Thyroid gland (tissue), 4 donors: ENCODE measurements at regions not wholly inside any gene's neighbourhood (a gene's known extent, or its start where the extent isn't known, plus 50 kb on each side); places are given as distances from the start of the nearest gene placed in this dataset.

Source experiments
- DNase-seq, 2 donors: peaks; one replicate each; pipeline ENCODE4 v3.0.0-alpha.2; 2019
- H3K27ac ChIP-seq, 3 donors: fragments of 200-600 bp; sonication (generic); 1 replicate in 2 of 3; 2 replicates in 1 of 3; pipeline ENCODE4 v1.5.1; 2016 to 2019; ENCODE audit warnings: mild to moderate bottlenecking in 1 of 3, moderate library complexity in 1 of 3
- H3K27me3 ChIP-seq: fragments of 200-600 bp; sonication (generic); one replicate; pipeline ENCODE4 v1.5.1; 2019
- H3K36me3 ChIP-seq, 2 donors: fragments of 200-600 bp; sonication (generic); one replicate each; pipeline ENCODE4 v1.5.1; 2016 to 2019
- H3K4me1 ChIP-seq, 2 donors: fragments of 200-600 bp; sonication (generic); one replicate each; pipeline ENCODE4 v1.5.1; 2017 to 2019
- H3K4me3 ChIP-seq, 3 donors: fragments of 200-600 bp; sonication (generic); replicated peaks in 1 of 3; 1 replicate in 2 of 3; 2 replicates in 1 of 3; pipeline ENCODE4 v1.5.1; 2016; ENCODE audit warnings: mild to moderate bottlenecking in 1 of 3
- H3K9me3 ChIP-seq: fragments of 200-600 bp; sonication (generic); one replicate; pipeline ENCODE4 v1.5.1; 2017
- POLR2A ChIP-seq, 2 donors: fragments of 450-650 bp; IDR thresholded peaks; one replicate each; pipeline ENCODE4 v1.6.1; 2017; ENCODE audit warnings: antibody characterized with exemption in 2 of 2, mild to moderate bottlenecking in 2 of 2, moderate library complexity in 1 of 2
- WGBS, 2 donors: methylation state at CpG; one replicate each; pipeline ENCODE4 v1.1.5; 2017; 5-methylcytosine and 5-hydroxymethylcytosine counted together
- intact Hi-C: fragments of 100-400 bp; cut with DNase I; formaldehyde crosslinking; loops from one replicate; pipeline ENCODE4 v1.15.1; 2023
- TF ChIP-seq, protein P1 (sequence below), 6 experiments: fragments of 200-600 bp in 3 of 6; fragments of 450-650 bp in 3 of 6; sonication (generic) in 3 of 6; IDR thresholded peaks; one replicate each; pipeline ENCODE4 v1.5.1; 2016 to 2019; ENCODE audit warnings: antibody characterized with exemption in 6 of 6, mild to moderate bottlenecking in 2 of 6, inconsistent platforms in 1 of 6, moderate library complexity in 1 of 6

DNA sequence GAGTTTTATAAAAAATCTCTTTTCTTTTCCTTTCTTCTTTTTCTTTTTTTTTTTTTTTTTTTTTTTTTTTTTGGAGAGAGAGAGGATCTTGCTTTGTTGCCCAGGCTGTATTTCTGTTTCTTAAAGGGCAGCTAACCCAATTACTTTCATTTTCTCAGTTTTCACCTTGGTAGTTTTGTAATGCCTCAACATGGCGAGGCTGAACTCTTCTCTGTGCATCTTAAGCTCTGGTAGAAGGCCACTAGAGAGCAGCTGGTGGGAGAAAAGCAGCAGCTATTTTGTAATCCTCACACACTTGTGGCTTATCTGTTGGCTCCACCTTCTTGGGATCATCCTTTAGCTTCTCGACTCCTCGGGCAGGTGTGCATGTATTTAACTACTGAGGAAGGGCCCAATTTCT is 152.2 kb upstream of the MEIS2 start:
- Histone ChIP-seq H3K27ac (no peak overlapping the region), H3K36me3 (no peaks in the 10 kb centered on the region), H3K4me1 (no peaks in the 10 kb centered on the region), H3K27me3 (no peaks in the 10 kb centered on the region), H3K9me3 (no peaks in the 10 kb centered on the region), H3K4me3 (no peak overlapping the region)
- TF ChIP-seq POLR2A (IDR thresholded peaks at IDR 0.05): no peak
- TF ChIP-seq, protein P1, sequence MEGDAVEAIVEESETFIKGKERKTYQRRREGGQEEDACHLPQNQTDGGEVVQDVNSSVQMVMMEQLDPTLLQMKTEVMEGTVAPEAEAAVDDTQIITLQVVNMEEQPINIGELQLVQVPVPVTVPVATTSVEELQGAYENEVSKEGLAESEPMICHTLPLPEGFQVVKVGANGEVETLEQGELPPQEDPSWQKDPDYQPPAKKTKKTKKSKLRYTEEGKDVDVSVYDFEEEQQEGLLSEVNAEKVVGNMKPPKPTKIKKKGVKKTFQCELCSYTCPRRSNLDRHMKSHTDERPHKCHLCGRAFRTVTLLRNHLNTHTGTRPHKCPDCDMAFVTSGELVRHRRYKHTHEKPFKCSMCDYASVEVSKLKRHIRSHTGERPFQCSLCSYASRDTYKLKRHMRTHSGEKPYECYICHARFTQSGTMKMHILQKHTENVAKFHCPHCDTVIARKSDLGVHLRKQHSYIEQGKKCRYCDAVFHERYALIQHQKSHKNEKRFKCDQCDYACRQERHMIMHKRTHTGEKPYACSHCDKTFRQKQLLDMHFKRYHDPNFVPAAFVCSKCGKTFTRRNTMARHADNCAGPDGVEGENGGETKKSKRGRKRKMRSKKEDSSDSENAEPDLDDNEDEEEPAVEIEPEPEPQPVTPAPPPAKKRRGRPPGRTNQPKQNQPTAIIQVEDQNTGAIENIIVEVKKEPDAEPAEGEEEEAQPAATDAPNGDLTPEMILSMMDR (IDR thresholded peaks at IDR 0.05): no peak
- DNase-seq: no peak
- intact Hi-C loops: no loop called here
- 65 to 86% methylated on average over 3 of the region's 3 CpGs for WGBS, 2 donors

DNA sequence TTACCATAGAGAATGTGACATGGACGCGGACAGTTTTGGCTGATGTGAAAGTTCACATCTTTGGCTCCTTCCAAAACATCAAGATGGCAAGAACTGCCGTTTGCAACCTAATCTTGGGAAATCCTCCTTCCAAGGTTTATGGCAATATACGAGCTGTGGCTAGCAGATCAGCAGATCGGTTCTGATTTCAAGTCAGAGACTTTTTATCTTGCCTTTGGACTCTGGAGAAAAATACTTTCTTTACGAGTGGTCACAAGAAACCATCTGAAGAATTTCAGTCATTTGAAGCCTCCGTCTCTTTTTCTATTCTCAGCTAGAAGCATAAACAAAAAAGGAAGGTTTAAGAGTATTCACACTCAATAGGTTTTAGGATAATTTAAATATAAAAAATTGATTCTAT is 153.5 kb upstream of the MEIS2 start:
- Histone ChIP-seq H3K9me3 (no peaks in the 10 kb centered on the region), H3K4me1 (no peaks in the 10 kb centered on the region), H3K27ac (no peak overlapping the region), H3K27me3 (no peaks in the 10 kb centered on the region), H3K4me3 (no peak overlapping the region), H3K36me3 (no peaks in the 10 kb centered on the region)
- DNase-seq: no peak
- WGBS, 2 donors: 79 to 82% methylated on average over 7 of the region's 7 CpGs
- TF ChIP-seq, protein P1 (IDR thresholded peaks at IDR 0.05): no peak
- TF ChIP-seq POLR2A (IDR thresholded peaks at IDR 0.05): no peak
- intact Hi-C loops: no loop called here

DNA sequence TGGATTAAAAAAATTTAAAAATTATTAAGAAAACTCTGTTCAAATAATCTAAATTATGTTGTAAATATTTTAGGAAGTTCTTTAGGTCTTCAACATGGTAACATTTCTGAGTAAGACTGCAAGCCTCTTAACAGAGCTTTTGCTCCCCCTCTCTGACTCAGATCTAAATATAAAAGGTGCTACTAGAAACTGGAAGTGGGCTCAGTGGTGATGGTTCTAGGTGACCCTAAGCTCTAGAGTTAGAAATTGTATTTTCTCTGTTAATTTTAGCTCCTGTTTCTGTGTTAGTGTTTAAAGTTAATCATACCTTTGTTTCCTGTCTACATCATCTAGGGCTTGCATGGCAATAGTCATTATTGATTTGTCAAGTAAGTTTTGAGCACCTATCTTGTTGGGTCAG is 159.9 kb upstream of the MEIS2 start:
- H3K36me3 ChIP-seq: no peaks in the 10 kb centered on the region
- intact Hi-C loops: no loop called here
- no peak overlapping the region for H3K27ac ChIP-seq
- TF ChIP-seq POLR2A (IDR thresholded peaks at IDR 0.05): no peak
- no peak for DNase-seq
- H3K27me3 ChIP-seq: no peaks in the 10 kb centered on the region
- no peak overlapping the region for H3K4me3 ChIP-seq
- no peaks in the 10 kb centered on the region for H3K4me1 ChIP-seq
- H3K9me3 ChIP-seq: no peaks in the 10 kb centered on the region

DNA sequence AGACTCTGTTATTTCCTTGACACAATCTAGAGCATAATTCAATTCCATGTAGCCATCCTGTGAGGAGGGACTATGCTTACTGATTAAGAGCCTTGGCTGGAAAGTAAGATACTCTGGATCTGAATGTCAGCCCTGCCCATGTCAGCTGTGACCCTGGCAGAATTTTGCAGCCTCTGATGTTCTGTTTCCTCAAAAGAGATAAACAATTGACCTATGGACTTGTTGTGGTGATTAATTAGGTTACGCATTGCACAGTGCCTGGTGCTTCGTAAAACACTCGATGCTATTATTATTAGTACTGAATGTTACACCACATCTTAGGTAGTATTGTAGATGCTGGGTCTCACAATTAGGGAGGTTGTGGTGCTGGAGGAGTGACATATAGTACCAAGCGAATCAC is 161.3 kb upstream of the MEIS2 start:
- Histone ChIP-seq H3K27ac (no peak overlapping the region), H3K9me3 (no peaks in the 10 kb centered on the region), H3K36me3 (no peaks in the 10 kb centered on the region), H3K4me1 (no peaks in the 10 kb centered on the region), H3K4me3 (no peak overlapping the region), H3K27me3 (no peaks in the 10 kb centered on the region)
- 93% methylated on average over 4 of the region's 4 CpGs for WGBS, 2 donors
- intact Hi-C loops: no loop called here
- no peak for DNase-seq
- TF ChIP-seq, protein P1 (IDR thresholded peaks at IDR 0.05): no peak
- no peak for TF ChIP-seq POLR2A (IDR thresholded peaks at IDR 0.05)

DNA sequence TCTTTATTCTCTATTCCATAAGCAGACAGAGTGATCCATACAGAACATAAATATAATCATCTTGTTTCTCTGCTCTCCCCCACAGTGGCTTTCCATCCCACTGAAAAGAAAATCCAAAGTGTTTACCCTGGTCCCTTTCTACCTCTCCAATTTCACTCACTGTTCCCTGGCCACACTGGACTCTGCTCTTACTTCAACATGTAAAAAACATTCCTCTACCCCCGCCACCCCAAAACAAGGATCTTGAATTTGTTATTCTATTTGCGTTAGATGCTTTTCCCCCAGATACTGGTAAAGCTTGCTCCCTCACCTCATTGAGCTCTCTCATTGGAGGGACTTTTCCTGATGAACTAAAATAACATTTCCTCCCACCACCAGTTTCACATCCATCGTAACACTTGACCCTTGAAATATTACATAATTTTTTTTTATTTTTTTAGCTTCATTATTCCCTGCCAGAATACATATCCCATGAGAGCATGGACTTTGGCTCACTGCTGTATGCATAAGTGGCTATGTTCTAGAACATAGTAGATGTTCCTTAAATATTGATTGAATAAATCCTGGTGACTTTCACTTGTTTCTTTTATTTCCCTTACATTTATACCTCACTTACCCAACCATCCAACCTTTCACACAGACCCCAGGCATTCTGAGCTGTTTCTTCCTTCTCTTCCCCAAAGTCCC is 162.7 kb upstream of the MEIS2 start:
- H3K27me3 ChIP-seq: no peaks in the 10 kb centered on the region
- WGBS, 2 donors: 68 to 73% methylated on average over 3 of the region's 3 CpGs
- no peak overlapping the region for H3K27ac ChIP-seq
- H3K4me3 ChIP-seq: no peak overlapping the region
- no peaks in the 10 kb centered on the region for H3K36me3 ChIP-seq
- DNase-seq: no peak
- intact Hi-C loops: no loop called here
- H3K4me1 ChIP-seq: no peaks in the 10 kb centered on the region
- TF ChIP-seq POLR2A (IDR thresholded peaks at IDR 0.05): no peak
- TF ChIP-seq, protein P1 (IDR thresholded peaks at IDR 0.05): no peak
- no peaks in the 10 kb centered on the region for H3K9me3 ChIP-seq
